Stimulated activated CD8-positive, alpha-beta memory T cell treated with anti-CD3 and anti-CD28 coated beads, Interleukin-15, amount 100 ng/mL, for 24 hours (primary cell): ENCODE measurements at regions not wholly inside any gene's neighbourhood (a gene's known extent, or its start where the extent isn't known, plus 50 kb on each side); places are given as distances from the start of the nearest gene placed in this dataset.
"Not testable (repeated sequence)": the region's sequence is repeated elsewhere in the genome, so short reads cannot be mapped to it uniquely, and the experiment has no call there.

ENCODE experiments used
- DNase-seq: peaks from one replicate; pipeline ENCODE4 v3.0.0-alpha.2; 2020; ENCODE audit warnings: low read depth

DNA sequence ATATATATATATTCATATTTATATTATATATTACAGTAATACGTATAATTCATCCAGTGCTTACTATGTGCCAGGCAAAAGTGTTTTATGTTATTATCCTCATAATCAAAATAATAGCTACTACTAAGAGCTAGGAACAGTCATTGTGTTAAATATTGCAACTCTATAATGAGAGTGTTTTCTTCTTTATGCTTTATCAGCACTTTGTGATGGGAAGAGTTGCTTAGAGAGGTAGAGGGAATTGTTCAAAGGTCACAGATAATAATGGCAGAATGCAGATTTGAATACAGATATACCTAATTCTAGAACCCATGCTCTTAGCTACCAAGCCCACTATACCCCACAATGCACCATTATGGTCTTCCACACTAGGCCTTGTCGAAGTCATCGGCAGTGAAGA lies 318.8 kb upstream of the PPARGC1A start:
- DNase-seq = no peak

DNA sequence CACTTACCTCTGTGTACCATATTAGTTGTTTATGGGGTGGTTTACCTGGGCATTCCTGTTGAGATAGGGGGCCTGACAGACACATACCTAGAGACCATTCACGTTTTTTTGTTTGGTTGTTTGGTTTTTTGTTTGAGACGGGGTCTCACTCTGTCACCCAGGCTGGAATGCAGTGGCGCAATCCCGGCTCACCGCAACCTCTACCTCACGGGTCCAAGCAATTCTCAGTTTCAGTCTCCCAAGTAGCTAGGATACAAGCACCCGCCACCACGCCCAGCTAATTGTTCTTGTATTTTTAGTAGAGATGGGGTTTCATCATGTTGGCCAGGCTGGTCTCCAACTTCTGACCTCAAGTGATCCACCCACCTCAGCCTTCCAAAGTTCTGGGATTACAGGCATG lies 314.9 kb upstream of the PPARGC1A start:
- DNase-seq = not testable (repeated sequence)

DNA sequence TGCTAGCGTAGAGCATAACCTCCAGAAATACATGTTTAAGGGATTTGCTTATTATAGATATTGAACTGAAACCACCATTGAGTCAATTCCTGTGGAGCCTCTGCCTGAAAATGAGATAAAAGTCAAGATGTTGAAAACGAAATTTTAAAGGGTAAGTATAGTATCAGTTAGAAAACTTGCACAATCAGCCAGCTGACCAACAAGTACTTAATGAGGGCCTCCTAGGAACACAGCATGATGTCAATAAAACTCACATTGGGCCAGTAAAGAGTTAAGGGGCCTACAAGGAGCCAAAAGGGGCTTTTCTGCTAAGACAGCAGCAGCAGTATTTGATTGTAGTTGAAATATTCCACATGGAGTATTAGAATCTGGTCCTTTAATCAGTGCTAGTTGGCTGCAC lies 314.1 kb upstream of the PPARGC1A start:
- no peak for DNase-seq

DNA sequence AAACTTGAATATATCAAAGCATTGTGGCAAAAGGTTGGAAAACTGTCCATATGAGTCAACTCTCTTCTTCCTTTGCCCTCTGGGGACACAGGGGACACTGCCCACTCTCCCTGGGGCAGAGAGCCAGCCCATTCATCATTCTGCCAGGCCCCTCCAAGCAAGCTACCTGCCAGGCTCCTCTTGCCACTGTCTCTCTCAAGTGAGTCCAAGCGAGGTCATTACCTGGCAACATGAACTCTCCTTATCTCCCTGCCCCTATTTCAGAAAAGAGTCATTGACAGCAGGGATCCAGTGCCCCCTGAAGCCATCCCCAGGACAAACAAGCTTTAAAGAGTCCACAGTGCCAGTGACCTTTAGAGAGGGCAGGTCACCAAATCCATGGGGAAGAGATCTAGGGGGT lies 312.7 kb upstream of the PPARGC1A start:
- DNase-seq = no peak

DNA sequence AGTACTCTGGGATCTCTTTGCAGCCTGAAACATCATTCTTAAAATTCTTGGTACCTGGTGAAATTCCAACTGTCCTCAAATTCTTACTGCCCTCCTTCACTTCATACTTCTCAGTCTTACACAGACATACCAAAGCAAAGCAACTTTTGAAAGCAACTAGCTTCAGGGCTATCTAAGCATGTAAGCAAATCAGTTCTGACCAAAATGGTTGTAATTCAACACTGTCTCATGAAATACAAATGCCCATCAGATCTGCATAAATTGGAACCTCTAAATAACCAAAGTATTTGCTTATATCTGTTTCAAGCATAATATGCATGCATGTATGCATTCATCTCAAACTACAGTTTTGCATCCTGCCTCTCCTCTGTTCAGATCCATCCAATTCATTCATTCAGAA lies 308.1 kb upstream of the PPARGC1A start:
- DNase-seq = no peak

DNA sequence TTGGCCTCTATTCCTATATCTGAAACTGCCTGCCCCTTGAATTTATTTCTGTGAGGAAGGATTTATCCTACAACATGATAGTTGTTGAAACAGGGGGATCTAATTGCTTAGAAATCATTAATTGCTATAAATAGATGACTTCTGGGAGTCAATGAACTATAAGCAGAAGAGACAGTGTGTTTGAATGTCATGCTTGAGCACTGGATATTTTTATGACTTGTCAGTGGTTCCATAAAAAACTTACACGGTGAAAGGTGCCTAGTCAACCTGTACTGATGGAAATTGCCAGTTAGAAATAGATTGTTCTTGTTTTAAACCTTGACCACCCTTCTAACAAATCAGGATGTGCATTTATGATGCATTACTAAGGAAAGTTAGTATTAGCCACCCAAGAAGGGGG lies 306.9 kb upstream of the PPARGC1A start:
- no peak for DNase-seq

DNA sequence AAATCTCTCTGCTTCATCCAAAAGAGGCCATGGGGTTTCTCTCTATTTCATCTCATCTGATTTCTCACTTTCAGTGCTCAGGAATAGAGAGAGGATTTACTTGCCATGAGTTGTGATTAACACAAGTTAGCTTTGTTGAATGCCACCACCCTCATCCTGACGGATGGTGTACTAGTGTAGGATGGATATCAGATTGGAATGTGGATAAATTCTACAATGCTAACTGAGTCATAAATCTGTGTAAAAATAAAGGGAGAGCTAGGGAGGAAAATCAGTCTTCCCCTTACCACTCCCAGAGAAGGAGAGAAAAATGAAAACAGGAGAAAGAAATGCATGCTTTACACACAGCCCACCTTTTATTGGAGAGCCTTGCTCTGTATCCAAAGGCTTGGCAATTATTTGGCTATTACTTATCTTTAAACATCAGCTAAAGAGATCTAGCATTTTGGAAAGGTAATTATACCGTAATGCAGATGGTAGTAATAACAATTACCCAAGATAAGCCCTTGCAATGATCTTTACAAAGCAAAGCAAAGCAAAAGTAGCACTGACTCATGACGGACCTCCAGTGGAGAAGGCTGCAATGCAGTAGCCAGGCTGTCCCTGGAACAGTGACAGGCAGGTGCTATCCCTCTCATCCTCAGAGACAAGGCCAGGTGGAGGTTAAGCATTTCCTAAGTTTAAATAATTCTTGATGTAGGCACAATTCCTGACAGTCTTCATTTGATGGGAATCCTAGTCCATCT lies 306.3 kb upstream of the PPARGC1A start:
- DNase-seq = no peak

DNA sequence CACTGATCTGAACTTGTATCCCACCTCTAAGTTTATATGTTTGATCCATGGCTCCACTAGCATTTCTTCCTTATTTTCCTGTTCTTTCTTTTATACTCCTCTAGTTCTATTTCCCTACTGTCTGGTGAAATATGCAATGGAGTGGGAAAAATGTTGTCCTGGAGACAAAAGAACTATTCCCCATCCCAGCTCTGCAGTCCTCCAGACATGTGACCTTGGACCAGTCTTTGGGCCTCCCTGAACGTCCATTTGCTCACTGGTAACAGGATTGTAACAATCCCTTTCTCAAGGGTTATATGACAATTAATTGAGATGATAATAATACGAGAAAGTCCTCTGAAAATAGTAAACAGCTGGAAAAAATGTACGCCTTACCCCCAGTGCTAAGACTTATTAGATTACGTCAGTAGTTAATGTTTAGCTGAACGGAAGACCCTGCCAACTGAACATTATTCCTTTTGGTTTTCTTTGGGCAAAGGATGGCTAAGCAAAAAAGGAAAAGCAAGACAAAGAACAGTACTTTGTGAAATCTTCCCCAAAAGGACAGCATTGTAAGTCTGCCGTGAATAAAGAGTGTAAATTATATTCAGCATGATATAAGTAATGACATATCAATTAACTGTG lies 302.3 kb upstream of the PPARGC1A start:
- no peak for DNase-seq

DNA sequence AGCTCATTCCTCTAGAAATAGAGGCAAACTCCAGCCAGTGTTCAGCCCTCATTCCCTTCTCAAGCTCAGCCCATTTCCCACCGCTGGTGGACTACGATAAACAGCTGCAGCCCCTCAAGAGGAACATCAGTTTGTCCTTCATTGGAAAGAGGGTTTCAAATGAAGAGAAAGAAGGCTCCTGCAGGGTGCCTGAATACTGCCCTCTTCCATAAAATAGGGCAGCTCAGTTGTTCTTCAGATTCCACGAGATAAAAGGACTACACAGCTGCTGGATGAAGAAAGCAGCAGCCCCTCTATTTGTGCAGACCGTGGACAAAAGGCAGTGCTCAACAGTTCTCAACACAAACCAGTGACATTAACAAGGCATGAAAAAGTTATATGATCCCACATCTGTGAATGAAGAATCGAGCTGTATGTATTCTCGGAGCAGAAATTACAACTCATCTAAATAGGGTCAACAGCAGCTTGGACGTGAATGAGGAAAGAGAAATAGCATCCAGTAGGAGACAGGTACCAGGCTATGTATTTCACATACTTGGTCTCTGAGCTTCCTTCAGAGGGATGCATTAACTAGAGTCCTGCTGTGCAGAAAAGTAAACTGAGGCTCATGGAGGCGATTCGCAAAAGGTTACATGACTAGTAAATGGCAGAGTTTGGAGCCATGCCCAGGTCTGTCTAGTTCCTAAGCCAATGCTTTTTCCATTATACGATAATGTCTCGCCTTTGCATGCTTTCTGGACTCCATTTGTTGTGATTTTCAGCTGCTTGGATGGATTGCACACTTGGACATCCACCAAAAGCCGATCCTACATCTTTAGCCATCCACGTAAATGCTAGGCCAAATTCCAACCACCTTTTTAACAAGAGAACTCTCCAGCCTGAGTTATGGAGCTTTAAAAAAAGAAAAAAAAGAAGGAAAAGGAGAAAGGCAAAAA lies 301.2 kb upstream of the PPARGC1A start:
- DNase-seq = no peak

DNA sequence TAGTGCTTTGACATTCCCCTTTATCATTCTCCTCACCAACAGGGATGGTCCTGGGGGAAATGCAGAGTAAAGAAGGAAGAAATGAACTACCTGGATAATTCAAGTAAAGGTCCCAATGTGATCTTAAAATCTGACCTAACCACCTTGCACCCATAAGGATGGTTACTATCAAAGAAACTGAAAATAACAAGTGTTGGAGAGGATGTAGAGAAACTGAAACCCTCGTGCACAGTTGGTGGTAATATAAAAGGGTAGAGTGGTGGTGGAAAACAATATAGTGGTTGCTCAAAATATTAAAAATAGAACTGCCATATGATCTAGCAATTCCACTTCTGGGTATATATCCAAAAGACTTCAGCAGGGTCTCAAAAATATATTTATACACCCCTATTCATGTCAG lies 298.6 kb upstream of the PPARGC1A start:
- no peak for DNase-seq

DNA sequence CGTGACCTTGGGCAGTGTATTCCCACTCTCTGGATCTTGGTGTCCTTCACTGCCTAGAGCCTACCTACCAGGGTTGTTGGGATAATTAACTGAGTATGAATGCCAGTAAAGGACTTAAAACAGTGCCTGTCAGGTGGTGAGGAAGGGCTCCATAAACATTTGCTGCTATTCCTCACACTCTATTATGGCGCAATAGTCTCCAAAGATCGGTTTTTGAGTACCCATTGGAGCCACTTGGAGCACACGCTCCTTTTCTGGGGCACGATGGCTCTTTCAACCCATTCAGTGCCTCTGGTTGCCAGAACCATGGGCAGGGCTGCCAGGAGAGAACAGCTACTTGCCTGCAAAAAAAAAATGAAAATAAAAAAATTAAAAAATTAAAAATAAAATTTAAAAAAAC lies 296.6 kb upstream of the PPARGC1A start:
- no peak for DNase-seq

DNA sequence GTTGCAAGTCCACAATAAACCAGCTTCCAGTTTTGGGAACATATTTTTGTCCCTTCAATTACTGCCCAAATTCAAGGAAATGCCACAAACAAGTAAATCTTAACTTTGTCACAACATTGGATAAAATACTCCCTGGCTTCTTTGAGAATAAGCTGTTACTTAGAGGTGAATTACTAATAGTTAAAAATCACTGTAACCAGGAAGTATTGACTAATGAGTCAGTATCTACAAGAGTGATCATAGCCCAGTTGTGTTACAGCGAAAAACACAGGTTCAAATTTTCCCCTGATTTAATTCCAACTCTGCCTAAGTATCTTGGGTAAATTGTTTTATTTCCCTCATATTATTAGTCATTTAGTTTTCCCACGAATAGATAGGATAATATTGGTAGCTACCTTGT lies 291.2 kb upstream of the PPARGC1A start:
- no peak for DNase-seq

DNA sequence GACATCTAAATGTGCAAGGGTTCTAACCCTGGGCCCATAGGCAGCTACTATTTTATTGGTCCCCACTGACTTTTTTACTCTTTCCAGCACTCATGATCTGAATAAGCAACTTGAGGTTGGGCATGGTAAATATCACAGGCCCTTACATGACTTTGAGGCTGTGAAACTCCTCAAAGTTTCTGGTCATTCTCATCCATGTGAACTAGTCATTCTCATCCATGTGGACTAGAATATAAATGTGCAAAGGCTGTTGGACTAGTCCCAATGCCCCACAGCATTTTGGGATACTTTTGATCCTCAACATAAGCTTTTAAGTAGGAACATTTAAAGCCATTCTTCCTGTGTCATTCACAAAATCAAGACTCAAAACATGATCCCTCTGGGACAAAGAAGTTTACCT lies 290.7 kb upstream of the PPARGC1A start:
- no peak for DNase-seq

DNA sequence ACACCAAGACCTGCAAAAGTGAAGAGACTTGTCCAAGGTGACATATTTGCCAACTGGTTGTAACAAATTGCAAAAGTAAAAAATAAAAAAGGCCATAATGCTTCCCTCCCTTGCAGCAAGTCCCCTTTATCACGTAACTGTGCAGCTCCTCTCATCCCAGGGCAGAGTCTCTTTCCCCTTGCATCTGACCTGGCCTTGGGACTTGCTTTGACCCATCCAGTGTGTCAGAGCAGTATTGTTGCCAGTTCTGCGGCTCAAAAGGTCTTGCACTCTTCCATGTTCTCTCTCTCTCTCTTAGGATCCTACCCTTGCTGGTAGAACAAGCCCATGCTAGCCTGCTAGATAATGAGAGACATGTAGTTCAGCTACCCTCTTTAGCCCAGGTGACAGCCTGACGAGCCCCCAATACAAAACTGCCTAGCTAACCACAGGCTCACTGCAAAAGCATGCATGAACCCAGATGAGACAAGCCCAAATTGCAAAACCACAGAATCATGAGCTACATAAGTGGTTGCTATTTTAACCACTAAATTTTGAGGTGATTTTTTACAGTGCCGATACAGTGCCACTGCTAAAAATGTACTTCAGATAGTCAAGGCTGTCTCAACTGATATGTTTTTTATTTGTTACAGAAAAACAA lies 289.5 kb upstream of the PPARGC1A start:
- DNase-seq = no peak

DNA sequence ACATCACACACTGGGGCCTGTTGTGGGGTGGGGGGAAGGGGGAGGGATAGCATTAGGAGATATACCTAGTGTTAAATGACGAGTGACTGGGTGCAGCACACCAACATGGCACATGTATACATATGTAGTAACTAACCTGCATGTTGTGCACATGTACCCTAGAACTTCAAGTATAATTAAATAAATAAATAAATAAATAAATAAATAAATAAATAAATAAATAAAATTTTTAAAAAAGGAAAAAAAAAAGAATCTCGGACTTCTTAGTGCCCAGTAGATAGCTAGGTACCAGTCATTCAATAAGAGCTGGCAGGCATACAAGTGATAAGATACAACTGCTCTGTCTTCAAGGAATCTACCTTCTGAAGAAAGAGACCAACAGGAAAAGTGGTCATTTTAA lies 287.6 kb upstream of the PPARGC1A start:
- not testable (repeated sequence) for DNase-seq

DNA sequence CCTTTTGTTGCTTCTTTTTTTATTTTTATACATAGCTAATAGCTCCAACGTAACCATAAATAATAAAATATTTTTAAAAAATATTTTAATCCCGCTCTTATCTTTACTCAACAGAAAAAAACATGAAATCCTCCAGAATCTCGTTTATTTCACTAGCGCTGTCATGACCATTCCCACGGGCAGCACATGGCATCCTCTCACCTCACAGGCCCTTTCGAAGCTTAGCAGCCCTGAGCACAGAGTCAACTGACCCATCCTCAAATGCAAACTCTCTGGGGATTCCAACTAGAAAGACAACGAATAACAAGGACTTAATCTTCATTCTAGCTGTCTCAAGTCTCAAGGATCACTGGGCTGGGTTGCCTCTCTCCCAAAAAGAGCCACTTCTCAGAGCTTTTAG lies 285.9 kb upstream of the PPARGC1A start:
- DNase-seq = no peak

DNA sequence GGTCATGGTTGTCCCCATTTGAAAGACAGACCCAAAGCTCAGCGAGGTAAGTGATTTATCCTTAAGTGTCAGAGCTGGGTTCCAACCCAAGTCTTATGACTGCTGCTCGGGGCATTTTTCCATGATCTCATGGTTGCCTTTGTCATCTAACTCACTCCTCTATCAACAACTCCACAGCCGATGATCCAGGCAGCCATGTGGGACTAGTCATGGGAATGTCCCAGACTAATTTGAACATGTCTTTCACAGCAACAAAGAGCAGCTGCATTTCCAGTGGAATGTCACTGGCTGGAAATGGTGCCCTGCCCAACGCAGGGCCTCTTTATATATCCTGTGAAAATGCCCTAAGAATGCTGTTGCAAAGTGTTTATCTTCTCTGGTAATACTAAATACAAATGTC lies 284.8 kb upstream of the PPARGC1A start:
- no peak for DNase-seq

DNA sequence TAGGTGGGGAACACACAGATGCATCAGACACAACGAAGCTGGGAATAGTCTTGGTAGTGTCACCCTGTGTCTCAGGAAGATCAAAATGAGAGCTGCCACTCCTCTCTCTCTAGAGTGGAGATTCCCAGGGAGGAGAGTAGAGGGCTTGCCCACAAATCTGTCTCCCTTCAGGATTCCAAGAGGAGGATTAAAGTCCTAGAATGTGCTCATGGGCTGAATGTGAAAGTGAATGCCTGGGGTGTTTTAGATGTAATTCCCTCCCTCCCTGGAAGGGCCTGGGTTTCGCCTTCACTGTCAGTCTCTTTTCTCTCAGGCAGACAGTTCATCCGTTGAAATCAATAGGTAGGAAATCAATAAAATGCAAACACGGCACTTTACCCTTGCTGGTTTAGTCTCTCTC lies 282.6 kb upstream of the PPARGC1A start:
- no peak for DNase-seq

DNA sequence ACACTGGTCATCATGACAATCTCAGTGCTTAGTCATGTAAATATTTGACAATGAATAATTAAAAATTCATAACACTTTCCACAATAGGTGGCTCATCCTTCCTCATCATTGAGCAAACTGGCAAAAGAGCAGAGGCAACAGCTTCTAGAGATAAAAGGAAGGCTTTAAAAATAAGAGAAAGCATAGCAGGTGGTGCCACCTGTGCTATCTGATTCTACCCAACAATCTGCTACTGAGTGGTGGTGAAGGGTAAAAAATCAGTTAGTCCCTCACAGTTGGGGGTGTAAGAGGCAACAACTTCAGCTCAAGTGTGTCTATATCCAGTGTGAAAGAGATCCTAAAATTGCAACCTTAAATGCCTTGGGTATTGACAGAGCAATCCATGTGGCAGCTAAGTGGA lies 280.1 kb upstream of the PPARGC1A start:
- DNase-seq = no peak

DNA sequence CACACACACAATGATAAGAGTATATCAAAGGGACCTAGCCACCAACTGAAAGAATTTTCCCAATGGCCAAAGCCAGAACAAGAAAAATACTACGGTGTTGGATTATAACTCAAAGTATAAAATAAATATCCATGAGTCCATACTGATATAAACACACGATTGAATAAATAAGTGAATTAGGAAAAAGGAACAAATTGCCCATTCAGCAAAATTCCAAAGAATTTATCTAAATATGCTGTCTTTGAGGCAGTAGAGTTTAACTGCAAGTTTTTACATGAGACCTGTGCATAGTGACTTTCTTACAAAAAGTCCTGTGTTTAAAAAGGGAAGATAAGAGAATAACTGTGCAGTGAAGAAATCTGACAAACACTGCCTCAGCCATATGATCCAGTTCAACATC lies 278.8 kb upstream of the PPARGC1A start:
- no peak for DNase-seq

DNA sequence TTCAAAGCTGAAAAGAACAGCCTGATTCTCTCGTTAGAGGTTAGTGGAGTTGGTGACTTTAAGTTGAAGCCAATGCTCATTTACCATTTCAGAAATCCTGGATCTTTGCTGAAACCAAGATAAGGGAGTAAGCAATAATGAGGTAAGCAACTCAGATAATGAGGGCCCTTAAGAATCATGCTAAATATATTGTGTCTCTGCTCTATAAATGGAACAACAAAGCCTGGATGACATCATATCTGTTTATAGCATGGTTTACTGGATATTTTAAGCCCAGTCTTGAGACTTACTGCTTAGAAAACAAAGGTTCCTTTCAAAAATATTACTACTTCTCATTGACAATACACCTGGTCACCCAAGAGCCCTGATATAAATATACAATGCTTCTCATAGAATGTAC lies 276.7 kb upstream of the PPARGC1A start:
- DNase-seq = no peak

DNA sequence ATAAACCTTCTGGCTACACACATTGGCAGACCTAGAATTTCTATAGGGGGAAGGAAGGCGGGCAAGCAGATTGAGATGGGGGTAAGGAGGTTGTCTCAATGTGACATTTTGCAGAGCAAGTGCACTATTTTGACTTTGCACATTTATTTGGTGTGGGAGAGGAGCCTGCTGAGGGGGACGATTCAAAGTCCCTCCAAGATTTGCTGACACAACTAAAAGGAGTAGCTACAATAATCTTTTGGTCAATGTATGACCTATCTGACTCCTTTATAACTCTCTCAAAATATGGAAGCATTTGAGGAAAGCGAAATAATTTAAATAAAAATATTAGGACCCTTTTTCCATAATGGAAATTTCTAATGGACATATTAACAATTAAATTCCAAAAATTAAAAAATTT lies 274.9 kb upstream of the PPARGC1A start:
- no peak for DNase-seq
